ENCODE measurements at regions not wholly inside any gene's neighbourhood (a gene's known extent, or its start where the extent isn't known, plus 50 kb on each side); places are given as distances from the start of the nearest gene placed in this dataset.
"Not testable (repeated sequence)": the region's sequence is repeated elsewhere in the genome, so short reads cannot be mapped to it uniquely, and the experiment has no call there.

DNA sequence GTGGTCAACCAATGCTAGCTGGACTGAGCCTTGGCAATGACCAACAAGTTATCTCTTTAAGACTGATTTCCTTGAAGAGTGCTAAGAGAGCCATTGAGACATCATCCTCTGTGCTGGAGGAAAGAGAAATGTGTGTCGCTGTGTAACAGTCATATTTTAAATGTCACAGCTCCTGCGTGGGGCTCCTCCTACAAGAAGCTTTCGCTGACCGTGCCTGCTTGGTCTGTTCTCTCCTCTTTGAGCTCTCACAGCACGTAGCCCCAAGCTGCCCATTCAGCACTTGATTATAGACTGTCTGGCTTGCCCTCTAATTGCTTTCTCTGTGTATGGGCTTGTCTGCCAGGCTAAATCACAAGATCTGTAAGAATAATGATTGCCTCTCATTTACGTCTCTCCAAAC lies 221.3 kb downstream of the FOXD2 start:
- no peak for DNase-seq (ENCODE audit: low read depth, low spot score)

GRCh38 chr1:47660622-47661021 lies 222.8 kb downstream of the FOXD2 start:
- DNase-seq (ENCODE audit: low read depth, low spot score): no peak

GRCh38 chr1:47661040-47661439 lies 223.2 kb downstream of the FOXD2 start:
- no peak for DNase-seq (ENCODE audit: low read depth, low spot score)

DNA sequence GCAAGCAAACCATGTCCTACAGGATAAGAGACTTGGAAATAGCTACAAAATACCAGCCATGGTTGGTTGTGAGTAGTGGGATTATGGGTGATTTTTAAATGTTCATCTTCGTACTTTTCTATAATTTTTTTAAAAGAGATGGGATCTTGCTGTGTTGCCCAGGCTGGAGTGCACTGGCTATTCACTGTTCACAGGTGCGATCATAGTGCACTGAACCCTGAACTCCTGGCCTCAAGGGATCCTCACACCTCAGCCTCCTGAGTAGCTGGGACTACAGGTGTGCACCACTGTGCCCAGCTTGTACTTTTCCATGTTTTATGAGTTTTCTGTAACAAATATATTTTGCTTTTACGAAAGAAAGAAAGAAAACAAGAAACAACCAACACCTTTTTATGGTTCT lies 224.2 kb downstream of the FOXD2 start:
- DNase-seq (ENCODE audit: low read depth, low spot score): no peak

GRCh38 chr1:47663286-47663685 lies 225.4 kb downstream of the FOXD2 start:
- no peak for DNase-seq (ENCODE audit: low read depth, low spot score)

GRCh38 chr1:47664356-47664755 lies 226.5 kb downstream of the FOXD2 start:
- DNase-seq (ENCODE audit: low read depth, low spot score): no peak

GRCh38 chr1:47664896-47665295 lies 227.1 kb downstream of the FOXD2 start:
- not testable (repeated sequence) for DNase-seq (ENCODE audit: low read depth, low spot score)

DNA sequence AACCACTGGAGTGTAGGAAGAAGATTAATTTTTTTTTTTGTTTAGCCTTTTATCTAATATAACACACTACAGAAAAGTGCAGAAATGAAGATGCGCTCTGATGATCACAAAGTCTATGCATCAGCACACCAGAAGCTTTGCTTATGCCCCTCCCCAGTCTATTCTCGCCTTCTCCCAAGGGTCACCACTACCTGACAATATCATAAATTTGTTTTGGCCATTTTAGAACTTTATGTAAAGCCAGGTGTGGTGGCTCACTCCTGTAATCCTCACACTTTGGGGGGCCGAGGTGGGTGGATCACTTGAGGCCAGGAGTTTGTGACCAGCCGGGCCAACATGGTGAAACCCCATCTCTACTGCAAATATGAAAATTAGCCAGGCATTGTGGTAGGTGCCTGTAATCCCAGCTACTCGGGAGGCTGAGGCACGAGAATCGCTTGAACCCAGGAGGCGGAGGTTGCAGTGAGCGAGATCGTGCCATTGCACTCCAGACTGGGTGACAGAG lies 231.3 kb downstream of the FOXD2 start:
- no peak for DNase-seq (ENCODE audit: low read depth, low spot score)

GRCh38 chr1:47672622-47673021 lies 234.8 kb downstream of the FOXD2 start:
- no peak for DNase-seq (ENCODE audit: low read depth, low spot score)

DNA sequence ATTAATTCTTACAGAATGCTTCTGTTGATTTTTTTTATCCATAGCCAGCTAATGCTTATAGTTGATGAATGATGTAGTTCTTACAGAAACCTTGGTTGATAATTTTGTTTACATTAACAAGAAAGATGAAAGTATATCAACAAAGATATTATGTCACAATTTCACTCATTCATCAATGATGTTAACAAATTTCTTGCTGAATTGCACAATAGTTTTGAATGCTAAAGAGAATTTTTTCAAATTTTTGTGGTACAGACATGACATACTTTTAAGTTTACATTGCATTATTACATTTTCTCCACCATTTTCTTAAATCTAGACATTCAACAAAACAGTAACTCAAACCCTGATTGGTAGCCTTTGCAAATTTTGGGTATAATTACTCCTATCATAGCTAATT lies 236.3 kb downstream of the FOXD2 start:
- DNase-seq (ENCODE audit: low read depth, low spot score): no peak

DNA sequence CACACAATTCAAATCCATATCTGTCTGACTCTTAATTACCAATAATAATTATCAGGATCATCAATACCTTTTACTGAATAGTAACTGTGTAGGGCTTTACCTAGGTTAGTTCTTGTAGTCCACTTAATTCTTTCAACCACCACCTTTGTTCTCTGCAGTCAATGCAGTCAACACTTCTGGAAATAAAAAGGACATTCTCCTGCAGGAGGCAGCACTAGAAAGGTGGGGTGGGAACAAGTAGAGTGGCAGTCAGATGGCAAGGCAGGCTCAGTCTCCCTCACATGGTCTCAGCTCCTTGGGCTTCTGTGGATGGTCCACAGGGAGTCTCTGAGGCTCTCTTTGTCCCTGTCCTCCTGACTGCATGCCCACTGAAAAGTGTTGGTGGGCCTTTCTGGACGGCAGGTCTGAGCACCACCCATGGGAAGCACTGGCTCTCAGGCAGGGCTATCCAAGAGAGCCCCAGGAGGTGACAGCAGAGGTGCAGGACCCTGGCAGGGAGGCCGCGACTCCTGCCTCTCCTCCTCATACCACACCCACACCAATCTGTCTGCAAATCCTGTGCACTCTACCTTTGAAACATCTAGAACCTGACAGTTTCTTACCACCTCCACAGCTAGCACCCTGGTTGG lies 237.3 kb downstream of the FOXD2 start:
- no peak for DNase-seq (ENCODE audit: low read depth, low spot score)

DNA sequence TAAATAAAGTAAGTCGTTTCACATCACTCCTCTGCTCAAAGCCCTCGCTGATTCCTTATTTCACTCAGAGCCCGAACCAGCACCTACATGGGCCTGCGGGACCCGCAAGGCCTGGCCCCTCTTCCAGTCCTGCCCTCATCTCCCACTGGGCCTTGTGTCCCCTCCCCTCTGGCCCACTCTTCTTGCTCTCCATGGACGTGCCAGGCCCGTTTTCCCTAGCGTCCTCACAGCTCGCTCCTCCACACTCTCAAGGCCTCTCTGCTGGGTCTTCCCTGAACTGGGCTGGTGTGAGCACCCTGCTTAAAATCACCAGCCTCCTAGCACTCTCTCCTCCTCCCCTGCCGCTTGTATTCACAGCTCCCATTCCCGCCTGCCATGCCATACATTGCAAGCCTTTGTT lies 237.9 kb downstream of the FOXD2 start:
- no peak for DNase-seq (ENCODE audit: low read depth, low spot score)

GRCh38 chr1:47676311-47677054 lies 238.6 kb downstream of the FOXD2 start:
- DNase-seq (ENCODE audit: low read depth, low spot score): no peak

DNA sequence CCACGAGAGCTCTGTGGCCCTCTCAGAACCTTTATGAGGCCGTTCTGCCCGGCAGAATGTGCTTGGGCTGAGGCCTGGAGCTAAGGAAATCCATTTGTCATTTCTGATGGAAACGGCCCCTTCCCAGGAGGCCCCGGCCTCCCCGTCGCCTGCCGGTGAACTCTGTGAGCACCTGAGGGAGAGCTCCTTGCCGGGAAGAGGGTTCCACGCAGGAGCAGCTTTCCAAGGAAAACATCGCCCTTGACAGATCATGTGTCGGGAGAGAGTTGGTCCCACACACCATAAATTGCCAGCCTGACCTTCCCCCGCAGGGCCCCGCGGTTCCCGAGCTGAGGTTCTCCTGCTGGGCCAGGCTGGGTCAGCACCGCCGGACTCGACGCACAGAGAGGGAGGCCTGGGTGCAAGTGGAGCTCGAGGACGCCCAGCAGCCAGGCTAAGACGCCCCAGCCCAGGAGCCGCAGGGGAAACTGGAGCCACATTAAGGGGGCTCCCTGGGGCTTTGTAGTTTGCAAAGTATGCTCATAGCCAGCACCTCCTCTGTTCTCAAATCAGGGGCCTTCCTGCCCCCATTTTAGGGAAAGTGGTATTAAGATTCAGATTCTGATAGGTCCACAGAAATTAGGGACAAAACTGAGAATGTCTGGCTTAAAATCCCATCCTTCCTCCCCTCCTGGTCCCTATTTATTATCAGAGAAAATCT lies 239.5 kb downstream of the FOXD2 start:
- DNase-seq (ENCODE audit: low read depth, low spot score): no peak

DNA sequence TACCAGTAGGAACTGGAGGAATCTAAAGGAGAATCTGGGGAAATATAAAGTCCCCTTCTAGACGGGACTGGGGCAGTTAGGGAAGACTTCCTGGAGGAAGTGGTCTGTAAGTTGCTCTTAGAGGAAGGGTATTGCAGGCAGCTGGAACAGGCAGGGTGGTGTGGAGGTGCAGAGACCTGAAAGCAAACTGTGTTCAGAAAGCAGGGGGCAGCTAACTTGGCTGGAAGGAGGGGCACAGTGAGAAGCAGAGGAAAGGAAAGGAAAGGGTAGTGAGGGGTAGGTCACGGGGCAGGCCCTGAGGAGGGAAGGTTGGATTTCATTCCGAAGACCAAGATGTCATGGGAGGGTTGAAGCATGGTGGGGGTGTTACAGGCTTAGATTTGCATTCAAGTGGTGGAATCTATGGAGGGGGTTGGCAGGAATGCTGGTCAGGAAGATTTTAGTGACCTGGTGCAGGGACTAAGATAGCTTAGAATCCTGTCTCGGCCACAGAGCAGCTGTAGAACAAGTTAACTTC lies 240.7 kb downstream of the FOXD2 start:
- no peak for DNase-seq (ENCODE audit: low read depth, low spot score)

GRCh38 chr1:47679301-47679791 lies 241.5 kb downstream of the FOXD2 start:
- no peak for DNase-seq (ENCODE audit: low read depth, low spot score)

DNA sequence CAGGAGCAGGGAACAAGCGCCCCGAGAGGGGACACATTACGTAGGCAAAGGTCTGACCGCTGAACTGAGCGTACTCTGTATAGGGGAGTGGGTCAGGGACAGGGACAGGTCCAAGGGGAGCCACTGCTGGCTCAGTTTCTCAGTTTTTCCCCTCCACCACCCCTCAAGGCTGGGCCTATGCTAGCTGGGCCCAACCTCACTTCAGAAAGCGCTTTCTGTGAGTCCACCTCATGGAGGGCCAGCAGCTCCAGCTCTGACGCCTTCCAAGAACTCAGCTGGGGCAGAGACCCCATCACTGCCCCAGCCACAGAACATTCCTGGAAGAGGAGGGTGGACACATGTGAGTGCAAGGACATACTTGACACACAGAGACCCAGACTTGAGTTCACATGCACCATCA lies 242.0 kb downstream of the FOXD2 start:
- DNase-seq (ENCODE audit: low read depth, low spot score): no peak

- DNase-seq (ENCODE audit: low read depth, low spot score): no peak
These were observed 243.1 kb downstream of the FOXD2 start for GRCh38 chr1:47680815-47681475.

- DNase-seq (ENCODE audit: low read depth, low spot score): no peak
These were observed 243.9 kb downstream of the FOXD2 start for GRCh38 chr1:47681735-47682134.

GRCh38 chr1:47682198-47682597 lies 244.4 kb downstream of the FOXD2 start:
- DNase-seq (ENCODE audit: low read depth, low spot score): no peak

DNA sequence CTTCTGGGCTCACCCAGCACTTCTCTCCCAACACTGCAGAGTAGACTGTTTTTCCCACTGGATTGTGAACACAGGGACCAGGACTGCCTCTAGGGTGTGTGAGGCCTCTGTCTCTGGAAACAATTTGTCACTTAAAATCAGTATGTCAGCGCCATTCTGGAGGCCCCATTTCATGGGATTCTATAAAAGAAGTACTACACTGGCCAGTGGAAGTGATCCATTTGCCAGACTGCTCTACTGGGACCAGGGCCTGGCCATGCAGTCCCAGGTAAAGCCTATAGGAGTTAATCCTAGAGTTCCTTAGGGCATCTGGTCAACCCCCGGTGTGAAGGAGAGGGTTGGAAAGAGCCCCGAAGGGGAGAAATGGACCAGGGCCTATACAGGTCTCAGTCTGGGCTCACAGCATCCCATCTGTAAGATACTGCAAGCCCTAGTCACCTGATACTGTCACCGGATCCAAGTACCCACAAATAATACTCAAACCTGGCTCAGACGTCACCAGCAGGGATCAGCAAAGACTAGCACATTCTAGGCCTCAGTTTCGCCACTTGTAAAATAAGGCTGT lies 245.0 kb downstream of the FOXD2 start:
- no peak for DNase-seq (ENCODE audit: low read depth, low spot score)

All from activated CD4-positive, CD25-positive, alpha-beta regulatory T cell treated with anti-CD3 and anti-CD28 coated beads, Interleukin-2, amount 50 U/mL, for 16 hours (primary cell).